Hematopoietic multipotent progenitor cell treated with erythropoietin and hydrocortisone succinate and interleukin-3 and kit ligand, for 4 days (in vitro differentiated cells): ENCODE measurements at regions not wholly inside any gene's neighbourhood (a gene's known extent, or its start where the extent isn't known, plus 50 kb on each side); places are given as distances from the start of the nearest gene placed in this dataset.
"Not testable (repeated sequence)": the region's sequence is repeated elsewhere in the genome, so short reads cannot be mapped to it uniquely, and the experiment has no call there.

Experiments used
- DNase-seq: peaks from one replicate; pipeline ENCODE4 v3.0.0-alpha.2; 2015

DNA sequence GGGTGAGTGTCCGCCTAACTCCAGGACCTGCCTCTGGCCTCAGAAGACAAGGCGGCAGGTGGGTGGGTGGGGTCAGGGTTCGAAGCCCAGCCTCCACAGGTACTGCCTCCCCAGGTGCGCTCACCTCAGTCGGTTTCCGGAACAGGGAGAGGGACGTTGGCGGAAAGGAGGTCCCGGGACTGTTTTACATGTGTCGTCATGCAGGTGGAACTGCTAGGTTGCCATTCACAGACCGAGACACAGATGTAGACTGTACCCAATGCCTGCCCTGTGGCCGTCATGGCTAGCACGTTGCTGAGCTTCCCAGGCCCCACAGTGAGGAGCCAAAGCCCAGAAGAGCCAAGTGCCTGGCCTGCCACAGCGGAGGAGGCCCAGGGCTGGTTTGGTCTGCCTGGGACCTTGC, 284.0 kb upstream of the HS6ST1 start:
- DNase-seq, result no peak

DNA sequence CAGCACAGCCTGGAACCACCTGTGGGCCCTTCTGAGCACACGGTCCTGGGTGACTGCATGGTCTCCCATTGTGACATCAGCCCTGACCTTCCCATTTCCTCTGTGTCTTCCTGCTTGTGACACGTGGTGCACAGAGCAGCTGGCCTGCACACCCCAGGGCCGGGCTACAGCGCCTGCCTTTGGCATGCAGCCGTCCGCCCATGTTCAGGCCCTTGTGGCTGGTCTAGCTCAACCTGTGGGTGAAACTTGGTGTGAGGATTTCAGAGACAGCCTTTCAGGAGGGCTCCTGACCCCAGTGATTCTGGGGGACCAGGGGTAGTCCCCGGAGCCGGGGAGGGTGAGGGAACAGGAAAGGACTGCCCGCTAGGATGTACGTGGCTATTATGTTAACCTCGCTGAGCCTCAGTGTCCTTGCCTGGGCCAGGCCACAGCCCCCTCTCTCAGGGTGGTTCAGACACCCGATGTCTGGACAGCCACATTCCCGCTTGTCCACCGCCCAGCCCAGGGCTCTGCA, 284.8 kb upstream of the HS6ST1 start:
- no peak for DNase-seq

DNA sequence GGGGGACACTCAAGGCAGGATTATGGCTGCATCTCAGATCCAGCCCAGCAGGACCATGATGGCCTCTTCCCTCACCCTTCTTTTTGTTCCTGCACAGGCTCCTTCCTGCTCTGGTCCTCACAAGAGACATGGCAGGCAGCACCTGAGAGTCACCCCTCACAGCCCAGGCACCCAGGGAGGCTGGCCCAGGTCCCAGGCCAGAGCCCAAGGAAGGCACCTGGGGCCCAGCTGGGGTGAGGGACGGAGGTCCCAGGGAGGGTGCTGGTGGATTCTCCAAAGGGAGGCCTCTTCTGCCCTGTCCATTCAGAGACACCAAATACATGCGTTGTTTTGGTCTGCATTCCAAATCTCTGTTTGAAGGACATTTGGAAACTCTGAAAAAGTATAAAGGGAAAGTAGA, 285.4 kb upstream of the HS6ST1 start:
- no peak for DNase-seq

DNA sequence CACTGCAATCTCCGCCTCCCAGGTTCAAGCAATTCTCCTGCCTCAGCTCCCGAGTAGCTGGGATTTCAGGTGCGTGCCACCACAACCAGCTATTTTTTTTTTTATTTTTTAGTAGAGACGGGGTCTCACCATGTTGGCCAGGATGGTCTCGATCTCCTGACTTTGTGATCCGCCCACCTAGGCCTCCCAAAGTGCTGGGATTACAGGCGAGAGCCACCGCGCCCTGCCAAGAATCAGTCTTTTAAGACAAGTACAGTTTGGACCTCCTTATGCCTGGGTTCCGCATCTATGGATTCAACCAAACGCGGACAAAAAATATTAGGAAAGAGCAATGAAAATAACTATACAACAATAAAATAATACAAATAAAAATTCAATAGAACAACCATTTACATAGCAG, 285.9 kb upstream of the HS6ST1 start:
- not testable (repeated sequence) for DNase-seq

DNA sequence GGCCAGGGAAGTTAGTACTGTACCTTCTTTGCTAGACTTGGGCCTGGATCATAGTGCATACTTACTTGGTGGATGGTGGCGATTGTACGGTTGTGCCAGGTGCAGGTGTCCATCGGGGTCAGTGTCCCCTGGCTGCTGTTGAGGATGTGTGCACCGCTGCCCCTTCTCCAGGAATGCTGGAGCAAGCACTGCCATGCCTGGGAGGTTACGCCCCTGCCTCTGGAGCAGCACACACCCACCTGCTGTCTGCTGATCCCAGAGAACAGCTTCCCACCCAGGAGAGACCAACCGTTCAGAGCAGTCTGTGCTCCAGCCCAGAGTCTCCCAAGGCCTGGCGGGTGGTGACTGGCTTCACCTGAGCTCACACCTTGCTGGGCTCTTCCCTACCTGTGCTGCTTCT, 286.8 kb upstream of the HS6ST1 start:
- no peak for DNase-seq

DNA sequence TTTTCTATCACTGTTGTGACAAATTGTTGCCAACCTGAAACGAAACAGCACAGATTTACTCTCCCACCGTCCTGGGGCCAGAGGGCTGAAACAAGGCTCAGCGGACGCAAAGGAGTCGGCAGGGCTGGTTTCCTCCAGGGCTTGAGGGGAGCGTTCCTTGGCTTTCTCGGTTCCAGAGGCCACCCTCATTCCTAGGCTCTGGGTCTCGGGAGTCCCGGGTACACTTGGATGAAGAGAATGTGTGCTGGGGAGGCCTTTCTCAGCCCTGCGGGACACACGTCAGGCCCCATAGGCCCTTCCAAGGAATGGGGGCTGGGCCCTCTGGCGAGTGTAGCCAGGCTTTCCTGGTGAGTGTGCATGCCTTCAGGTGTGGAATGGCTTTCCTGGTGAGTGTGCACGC, 287.3 kb upstream of the HS6ST1 start:
- no peak for DNase-seq

DNA sequence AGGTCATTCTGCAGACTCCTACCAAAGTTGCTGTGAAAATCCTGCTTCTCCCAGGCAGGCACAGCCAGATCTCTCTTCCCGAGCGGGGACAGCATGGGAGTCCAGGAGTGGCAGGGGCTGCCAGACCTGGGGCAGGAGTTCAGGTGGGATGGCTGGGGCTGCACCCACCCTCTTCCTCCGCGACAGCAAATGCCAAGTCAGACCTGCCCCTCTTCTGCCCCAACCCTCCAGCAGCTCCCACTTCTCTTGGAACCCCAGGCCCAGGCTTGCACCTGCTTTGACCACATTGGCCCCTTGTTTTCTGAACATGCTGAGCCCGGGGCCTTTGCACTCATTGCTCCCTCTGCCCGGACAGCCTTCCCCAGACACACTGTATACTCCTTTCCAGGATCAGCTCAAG, 288.2 kb upstream of the HS6ST1 start:
- no peak for DNase-seq

DNA sequence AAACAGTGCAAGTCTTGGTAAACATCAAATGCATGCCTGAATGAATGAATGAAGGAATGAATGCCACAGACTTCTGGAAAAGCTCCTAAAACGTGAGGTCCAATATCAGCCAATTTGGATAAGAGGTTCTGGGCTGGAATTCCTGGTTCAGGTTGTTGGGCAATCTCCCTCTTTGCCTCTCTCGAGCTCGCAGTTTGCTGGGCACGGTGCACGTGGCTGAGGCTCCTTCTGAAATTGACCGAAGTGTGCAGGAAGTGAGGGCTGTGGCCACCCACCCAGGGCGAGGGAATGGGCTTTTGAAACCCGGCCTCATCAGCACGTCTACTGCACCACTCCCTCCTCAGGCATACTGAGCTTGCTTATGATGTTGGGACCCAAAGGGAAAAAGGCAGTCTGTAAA, 288.8 kb upstream of the HS6ST1 start:
- DNase-seq, result no peak

DNA sequence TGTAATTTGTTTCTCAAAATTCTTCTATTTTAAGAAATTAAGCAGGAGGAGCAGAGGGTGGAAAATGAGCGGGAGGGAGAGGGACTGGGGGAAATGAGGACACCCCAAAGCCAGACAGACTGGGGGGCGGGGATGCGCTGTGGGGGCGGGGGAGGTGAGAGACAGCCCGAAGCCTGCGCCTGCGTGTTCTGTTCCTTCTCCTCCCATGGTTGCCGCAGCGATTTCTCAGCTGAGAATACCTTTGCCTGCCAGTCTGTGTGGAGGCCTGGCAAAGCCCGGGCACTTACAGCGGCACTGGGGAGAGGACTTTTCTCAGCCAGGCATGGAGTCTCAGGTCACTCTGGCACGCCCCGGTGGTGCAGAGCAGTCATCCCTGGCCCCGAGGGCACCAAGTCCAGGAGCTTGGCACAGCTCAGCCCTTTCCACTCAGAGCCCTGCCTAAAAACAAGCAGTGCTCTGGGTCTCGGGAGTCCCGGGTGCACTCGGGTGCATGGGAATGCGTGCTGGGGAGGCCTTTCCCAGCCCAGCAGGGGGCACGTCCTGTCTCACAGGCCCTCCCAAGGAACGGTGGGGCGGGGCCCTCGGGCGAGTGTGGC, 289.3 kb upstream of the HS6ST1 start:
- no peak for DNase-seq

DNA sequence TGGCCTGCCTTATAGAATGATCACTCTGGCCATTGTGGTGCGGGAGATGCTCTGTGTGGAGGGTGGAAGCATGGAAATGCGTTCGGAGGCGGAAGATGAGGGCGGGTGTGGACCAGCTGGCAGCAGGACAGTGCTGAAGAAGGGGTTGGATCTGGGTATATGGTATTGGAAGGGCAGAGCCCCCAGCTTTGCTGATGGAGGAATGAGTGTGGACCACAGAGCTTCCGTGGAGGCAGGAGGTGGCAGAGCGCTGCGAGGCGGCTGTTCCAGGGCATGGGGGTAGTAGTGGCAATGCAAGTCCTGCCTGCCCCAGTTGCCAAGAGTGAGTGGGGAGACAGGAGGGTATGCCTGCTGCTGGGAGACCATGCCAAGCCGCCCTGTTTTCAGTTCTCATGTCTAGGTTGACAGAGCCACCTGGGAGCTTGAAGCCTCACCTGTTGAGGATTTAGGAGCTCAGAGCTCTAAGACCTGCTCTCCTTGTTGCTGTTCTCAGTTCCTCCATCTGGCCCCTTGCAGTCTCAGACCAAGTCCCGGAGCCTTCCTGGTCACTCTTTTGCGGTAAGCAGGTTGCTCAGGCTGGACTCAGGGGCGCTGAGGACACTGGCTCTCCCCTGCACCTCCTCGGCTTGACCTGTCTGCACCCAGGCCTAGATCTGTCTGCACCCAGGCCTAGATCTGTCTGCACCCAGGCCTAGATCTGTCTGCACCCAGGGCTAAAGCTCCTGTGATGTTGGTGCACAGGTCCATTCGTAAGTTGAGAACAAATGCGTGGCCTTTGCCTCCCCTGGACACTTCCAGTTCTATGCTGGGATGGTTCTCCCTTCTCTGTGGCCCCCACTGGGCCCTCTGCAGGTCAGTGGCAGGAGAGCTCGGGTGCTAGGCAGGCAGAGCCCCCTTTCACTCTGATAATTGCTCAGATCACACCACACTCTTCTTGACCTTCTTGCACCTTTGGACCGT, 290.5 kb upstream of the HS6ST1 start:
- no peak for DNase-seq

DNA sequence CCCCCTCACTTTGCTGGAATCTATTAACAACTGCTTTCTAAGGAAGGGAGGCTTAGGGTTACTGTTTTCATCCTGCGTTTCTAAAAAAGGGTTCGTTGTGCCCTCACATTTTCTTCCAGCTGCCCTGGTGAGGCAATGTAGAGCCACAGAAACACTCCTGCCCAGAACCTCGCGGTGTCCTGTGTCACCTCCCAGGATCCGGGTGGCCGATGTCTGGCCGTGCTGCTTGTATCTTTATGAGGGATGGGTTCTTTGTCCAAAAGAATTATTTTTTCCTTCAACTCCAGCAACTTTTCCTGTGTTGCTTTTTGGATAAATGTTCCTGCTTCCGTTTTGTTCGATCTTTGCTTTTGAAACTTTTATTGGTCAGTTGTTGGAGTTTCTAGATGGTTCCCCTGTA, 291.8 kb upstream of the HS6ST1 start:
- DNase-seq, result no peak

DNA sequence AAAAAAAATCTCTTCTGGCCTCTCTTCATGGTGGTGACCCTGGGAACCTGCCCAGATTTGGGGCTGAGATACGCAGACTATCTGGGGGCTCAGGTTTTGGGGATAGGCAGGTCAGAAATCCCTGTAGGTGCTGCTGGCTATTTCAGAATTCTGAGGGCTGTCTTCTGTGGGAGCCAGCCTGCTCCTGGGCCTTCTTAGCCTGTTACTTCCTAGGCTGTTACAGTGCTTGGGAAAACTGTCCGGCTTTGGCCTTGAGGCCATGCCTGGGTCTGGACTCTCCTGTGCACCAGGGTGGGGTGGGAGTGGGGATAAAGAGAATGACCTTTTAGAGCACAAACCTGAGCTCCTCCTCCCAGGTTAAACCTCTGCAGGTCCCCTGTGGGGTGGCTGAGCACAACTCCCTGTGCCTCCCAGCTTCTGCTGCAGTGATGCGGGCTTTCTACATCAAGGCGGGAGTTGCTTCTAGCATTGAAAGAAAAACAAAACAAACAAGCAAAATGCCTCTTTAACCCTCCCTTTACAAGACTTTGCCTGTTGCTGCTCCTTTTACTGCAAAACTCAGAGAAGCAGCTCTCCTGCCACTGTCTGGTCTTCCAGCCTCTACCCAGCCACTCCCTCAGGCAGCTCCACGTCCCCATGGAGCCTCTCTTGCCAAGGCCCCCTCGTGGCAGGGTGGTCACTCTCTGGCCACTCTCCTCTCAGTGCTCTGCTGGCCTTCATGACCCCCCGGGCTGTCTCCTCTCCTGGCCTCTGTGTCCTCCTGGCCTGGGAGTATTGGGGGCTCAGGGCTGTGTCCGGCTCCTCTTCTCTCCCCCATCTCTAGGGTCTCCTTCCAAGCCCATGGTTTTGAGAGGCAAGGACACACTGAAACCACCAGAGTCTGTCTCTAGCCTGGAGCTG, 293.0 kb upstream of the HS6ST1 start:
- no peak for DNase-seq

DNA sequence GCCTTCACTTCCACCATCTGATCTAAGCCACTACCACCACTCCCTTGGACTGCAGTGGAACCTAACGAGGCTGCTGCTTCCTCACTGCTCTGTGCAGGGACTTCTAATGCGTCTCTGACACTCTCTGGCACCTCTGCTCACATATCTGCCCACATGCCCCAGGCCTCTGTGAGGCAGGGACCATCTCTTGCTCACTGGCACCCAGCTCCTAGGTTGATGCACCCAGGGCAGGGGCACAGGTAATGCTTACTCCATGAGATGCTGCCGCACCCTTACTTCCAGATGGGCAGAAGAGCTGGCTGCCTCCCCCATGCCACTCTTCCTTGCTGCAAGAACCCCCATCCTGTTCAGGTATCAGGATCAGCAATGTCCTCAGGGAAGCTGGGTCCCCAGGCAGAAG, 294.0 kb upstream of the HS6ST1 start:
- no peak for DNase-seq

DNA sequence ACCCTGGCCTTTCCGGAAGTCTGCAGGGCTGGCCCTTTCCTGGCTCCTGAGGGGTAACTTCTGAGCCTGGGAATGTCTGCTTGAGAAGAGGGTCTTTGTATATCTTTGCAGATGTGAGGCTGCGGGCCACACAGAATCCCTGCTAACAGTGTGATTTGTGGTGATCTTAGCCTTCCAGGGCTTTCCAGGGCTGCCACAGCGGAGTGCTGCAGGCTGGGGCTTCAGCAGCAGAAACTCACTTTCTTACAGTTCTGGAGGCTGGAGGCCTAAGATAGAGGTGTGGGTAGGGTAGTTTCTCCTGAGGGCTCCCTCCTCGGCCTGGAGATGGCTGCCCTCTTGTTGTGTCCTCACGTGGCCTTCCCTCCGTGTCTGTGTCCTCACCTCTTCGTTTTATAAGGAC, 294.7 kb upstream of the HS6ST1 start:
- no peak for DNase-seq

DNA sequence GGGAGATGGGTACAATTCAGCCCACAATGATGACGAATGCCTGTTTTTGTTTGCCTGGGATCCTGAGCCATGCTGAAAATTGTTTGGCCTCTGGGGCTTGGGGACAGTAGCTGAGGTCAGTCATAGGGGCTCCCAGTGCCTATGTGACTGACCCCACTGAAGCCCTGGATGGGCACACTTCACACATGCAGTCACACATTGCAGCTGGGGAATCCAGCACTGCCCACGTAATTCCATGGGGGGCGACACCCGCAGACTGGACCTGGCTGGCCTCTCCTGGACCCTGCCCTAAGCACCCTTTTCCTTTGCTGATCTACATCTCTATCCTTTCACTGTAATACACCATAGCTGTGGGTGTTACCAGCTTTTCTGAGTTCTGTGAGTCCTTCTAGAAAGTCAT, 295.2 kb upstream of the HS6ST1 start:
- DNase-seq, result no peak

DNA sequence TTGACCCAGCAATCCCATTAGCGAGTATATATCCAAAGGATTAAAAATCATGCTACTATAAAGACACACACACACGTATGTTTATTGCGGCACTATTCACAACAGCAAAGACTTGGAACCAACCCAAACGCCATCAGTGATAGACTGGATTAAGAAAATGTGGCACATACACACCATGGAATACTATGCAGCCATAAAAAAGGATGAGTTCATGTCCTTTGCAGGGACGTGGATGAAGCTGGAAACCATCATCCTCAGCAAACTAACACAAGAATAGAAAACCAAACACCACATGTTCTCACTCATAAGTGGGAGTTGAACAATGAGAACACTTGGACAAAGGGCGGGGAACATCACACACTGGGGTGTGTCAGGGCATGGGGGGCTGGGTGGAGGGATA, 296.2 kb upstream of the HS6ST1 start:
- DNase-seq, result not testable (repeated sequence)

DNA sequence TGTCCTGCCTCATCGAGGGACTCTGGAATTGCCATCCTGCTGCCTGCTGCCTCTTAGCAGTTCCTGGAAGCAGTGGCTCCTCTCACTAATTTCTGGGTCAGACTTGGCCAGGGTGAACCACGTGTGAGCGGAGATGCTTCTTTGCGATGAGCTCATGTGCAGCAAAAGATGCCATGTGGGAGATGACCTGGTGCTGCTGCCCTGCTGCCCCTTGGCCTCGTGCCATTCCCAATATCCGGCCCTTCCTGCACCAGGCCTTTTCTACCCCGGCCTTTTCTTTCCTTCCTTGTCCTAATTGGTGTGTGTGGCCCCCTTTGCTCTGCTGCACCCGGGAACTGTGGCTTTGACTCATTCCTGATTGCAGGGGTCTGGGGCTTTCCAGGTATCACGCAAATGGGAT, 296.9 kb upstream of the HS6ST1 start:
- DNase-seq, result no peak

DNA sequence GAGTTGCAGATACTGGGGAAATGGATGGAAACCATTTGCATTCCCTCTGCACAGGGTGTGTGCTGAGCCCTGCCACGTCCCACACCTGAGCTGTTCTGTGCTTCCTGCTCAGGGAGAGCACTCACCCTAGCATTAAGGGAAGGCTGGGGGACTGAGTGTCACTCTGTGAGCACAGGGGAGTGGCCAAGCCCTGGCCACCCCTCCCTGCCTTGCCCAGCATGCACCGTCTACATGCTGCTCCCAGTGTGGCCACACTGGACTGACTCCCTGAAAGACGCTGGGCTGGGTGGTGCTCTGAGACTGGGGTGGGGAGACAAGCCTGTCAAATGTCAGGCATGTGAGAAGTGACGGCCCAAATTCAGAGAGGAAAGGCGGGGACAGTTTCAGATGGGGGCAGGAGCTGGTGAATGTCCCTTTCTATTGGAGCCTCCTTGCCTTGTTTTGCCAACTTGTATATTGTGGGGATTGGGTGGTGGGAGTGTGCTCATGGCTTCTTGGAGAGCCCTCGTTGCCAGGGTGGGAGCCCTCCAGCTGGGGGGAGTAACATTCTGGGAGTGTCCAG, 298.4 kb upstream of the HS6ST1 start:
- DNase-seq, result no peak

DNA sequence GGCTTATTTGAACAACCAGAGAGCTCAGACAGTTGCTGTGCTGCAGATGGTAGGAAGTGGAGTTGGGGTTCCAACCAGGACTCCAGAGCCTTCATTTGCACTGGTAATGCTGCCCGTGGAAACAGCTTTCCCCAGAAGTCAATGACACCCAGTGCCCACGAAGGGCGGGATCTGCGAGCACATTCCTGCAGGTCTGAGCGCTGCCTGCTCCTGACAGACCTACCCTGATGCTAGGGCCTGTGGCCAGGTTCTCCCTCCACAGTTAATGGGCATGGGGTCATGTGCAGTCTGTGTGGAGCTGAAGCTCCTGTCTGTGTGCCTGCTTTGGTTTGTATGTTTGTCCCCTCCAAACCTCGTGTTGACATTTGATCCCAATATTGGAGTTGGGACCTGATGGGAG, 299.0 kb upstream of the HS6ST1 start:
- no peak for DNase-seq

DNA sequence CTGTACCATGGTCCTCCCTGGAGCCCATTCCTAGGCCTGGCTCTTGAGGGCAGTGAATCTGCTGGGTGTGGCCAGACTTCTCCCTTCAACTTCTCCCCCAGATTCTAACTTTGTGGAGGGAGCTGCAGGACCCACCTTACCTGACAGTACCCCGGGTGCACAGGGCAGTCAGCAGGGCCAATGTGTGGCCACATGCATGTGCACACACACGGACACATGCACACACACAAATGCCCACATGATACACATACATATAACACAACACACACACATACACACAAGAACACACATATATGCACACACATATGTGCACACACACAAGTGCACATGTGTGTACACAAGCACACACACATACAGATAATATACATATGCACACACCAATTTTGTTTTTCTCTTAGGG, 300.0 kb upstream of the HS6ST1 start:
- no peak for DNase-seq

DNA sequence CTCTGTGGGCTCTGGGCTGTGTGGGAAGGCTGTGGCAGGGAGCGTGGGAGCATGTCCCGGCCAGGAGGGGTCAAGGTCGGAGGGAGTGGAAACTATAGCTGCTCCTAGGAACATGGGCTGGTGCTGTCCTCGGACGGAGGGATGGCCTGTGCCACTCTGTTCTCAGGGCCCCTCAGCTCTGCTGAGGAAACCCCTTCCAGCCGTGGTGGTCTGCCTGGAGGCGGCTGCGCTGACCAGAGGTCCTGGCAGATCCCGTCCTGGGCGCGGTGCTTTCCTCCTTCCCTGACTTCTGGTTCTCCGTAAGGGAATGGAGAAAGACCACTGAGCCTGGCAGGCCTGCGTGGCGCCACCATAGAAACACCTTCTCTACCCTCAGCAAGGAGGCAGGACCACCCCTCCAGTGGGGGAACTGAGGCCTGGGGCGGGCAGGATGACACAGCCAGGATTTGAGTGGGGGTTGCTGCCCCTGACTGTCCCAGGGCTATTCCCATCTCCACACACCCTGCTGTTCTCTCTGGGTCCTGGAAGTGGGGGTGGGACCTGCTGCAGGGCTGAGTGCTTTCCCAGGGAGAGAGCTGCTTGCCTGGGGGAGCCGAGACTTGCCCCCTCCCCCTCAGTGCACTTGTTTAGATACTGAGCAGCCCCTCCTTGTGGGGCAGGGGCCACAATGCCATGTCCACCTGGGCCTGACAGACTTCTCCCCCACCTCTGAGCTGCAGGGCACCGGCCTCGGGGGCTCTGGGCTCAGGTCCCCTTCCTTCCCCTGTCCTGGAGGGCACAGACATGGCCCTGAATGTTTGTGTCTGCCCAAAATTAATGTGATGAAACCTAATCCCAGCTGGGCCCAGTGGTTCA, 301.0 kb upstream of the HS6ST1 start:
- no peak for DNase-seq

DNA sequence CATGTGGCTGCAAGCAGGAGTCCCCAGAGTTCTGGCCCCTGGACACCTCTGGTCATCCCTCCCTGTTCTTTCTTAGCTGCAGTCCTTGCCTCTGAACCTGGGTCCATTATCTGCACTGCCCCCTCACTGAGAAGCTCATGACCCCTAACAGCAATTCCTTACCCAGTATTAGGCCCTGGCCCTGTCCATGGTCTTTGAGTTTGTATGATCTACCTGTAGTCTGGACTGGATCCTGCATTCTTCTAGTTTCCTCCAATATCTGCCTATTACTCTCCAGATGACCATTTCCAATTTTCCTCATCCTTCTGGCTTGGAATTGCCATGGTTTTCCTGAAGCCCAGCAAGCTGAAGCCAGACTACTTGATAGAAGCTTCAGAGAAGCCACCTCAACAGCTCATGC, 302.4 kb upstream of the HS6ST1 start:
- DNase-seq, result no peak
